NCI-H2171 treated with DMSO at 0.1 percent for 48 hours (cell line): ENCODE measurements at regions not wholly inside any gene's neighbourhood (a gene's known extent, or its start where the extent isn't known, plus 50 kb on each side); places are given as distances from the start of the nearest gene placed in this dataset.
"Not testable (repeated sequence)": the region's sequence is repeated elsewhere in the genome, so short reads cannot be mapped to it uniquely, and the experiment has no call there.

Source experiments
- DNase-seq: peaks from one replicate; lab custom pipeline; 2025; lab: John Stamatoyannopoulos, UW

DNA sequence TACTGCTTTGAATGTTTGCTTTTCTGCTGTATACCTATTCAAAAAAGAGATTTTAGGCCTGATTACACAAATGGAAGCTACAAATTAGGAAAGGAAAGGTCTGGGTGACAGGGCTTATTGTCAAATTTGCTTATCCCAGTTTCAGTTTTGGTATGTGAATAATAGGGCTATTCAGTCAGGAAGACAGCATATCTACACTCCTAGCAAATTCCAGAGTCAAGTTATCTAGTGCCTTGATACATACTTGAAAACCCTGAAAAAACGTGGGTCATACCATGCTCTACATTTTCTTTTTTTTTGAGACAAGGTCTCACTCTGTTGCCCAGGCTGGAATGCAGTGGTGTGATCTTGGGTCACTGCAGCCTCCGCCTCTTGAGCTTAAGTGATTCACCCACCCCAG lies 59.2 kb upstream of the CCDC180 start:
- not testable (repeated sequence) for DNase-seq

DNA sequence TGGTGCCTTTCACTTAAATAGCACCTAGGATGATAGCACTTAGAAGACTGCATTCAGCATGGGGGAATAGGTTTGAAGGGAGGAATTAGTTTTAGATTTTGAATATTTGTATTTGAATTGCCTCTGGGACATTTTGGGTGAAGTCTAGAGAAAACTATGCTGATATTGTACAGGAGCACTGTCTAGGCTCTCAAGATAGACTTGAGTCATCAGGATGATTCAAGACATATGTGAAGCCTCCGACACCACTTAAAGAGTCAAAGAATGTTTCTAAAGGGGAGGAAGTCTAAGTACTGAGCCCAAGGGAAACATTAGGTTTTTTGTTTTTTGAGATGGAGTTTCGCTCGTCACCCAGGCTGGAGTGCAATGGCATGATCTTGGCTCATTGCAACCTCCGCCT lies 63.9 kb upstream of the CCDC180 start:
- DNase-seq: no peak

DNA sequence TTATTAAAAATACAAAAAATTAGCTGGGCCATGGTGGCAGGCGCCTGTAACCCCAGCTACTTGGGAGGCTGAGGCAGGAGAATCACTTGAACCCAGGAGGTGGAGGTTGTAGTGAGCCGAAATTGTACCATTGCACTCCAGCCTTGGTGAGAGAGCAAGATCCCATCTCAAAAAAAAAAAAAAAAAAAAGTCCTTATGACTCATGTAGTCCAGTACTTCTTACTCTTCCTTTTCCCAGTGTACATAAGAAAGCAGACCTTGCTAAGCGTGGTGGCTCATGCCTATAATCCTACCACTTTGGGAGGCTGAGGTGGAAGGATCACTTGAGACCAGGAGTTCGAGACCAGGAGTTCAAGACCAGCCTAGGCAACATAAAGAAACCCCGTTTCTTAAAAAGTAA lies 66.0 kb upstream of the CCDC180 start:
- not testable (repeated sequence) for DNase-seq

DNA sequence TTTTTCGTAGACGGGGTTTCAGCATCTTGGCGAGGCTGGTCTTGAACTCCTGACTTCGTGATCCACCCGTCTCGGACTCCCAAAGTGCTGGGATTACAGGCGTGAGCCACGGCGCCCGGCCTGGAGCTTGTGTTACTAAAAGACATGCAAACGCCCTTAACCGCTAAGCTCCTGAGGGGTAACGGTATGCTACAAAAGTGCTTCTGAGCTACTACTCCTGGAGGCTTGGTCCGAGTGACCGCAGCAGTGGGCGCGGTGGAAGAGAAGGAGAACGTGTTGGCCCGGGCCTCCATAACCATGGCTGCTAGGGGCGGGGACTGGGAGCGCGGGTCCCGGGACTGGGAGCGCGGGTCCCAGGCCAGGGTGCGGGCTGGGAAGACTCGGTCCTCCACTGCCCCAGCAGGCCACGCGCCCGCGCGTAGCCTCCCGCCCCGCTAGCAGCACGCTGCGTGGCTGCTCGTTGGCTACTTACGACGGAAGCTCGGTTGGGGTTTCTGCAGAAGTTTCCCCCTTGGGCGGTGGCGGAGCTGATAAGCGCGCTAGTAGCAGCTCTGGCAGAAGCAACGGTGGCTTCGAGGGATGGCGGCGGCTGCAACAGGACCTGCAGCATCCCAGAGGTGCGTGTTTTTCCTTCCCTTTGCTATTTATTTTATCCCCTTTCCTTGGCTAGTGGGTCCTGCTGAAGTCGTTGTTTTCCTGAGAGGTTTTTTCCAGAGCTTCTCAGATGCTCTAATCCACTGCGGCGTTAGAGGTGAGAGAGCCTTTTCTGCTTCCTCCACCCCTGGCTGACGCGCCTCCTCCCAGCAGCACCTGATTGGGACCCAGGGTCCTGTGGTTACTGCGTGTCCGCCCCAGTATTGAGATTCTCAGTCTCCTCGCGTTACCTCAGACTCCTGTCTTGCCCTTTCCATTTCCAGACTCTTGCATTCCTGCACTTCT lies 69.2 kb upstream of the CCDC180 start:
- peak; percentile 86 for DNase-seq

GRCh38 chr9:97237311-97237786 lies 70.1 kb upstream of the CCDC180 start:
- DNase-seq: no peak

DNA sequence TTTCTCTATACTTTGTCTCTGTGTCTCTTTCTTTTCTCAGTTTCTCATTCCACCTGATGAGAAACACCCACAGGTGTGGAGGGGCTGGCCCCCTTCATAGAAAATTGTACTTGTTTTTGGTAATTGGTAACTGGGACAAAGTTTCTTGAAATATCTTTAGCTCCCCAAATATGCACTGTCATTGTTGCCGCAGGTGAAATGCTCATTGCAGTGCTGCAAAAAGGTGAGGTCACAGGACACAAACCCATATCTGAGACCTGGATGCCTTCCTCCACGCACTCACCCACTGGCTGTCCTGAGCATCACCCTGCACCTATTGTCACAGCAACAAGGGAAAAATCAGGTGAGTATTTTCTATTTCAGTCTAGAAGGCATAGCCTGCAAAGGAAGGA lies 74.5 kb upstream of the CCDC180 start:
- not testable (repeated sequence) for DNase-seq

- not testable (repeated sequence) for DNase-seq
These were observed 75.1 kb upstream of the CCDC180 start for GRCh38 chr9:97232060-97233008.

DNA sequence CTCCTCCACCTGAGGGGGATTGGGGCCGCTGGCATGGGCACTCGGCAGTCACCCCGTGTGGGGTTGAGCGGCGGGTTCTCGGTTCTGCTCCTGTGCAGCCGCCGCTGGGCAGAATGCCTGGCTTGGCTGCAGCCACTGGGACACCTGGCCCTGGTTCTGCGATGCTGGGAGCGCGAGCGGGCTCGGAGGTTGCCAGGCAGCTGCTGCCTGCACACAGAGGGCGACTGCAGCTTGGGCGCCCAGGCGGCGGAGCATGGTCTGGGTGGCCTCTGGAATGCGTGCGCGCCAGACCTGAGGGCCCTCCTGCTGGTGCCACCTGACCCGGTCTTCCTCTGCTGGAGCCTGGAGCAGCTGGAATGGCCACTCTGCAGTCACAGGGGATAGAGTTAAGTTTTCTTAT lies 85.1 kb upstream of the CCDC180 start:
- DNase-seq: not testable (repeated sequence)

DNA sequence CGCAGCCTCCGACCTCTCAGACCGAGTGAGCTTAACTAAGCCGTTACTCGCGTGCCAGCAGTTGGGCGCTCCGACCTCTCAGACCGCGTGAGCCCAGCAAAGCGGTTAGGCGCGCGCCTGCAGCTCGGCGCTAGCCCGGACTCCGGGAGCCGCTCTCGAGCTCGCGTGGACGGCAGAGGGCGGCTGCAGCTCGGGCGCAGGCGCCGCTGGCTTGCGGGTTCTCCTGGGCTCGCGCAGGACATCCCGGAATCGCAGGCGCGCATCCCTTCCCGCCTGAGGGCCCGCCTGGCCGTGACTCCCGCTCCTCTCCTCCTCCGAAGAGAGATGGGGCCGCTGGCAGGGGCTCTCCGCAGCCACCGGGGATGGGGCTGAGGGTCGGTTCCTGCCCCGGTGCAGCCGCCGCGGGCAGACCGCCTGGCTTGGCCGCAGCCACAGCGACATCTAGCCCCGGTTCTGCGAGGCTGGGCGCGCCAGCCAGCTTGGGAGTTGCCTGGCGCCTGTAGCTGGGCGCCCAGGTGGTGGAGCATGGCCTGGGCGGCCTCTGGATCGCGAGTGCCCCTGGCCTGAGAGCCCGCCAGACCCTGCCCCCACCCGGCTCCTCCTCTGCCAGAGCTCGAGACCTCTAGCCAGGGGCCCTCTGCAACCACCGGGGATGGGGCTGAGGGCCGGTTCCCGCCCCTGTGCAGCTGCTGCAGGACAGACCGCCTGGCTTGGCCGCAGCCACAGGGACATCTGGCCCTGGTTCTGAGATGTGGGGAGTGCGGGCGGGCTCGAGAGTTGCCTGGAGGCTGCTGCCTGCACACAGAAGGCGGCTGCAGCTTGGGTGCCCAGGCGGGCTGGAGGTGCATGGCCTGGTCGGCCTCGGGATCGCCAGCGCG lies 85.7 kb upstream of the CCDC180 start:
- DNase-seq: peak; percentile 38

DNA sequence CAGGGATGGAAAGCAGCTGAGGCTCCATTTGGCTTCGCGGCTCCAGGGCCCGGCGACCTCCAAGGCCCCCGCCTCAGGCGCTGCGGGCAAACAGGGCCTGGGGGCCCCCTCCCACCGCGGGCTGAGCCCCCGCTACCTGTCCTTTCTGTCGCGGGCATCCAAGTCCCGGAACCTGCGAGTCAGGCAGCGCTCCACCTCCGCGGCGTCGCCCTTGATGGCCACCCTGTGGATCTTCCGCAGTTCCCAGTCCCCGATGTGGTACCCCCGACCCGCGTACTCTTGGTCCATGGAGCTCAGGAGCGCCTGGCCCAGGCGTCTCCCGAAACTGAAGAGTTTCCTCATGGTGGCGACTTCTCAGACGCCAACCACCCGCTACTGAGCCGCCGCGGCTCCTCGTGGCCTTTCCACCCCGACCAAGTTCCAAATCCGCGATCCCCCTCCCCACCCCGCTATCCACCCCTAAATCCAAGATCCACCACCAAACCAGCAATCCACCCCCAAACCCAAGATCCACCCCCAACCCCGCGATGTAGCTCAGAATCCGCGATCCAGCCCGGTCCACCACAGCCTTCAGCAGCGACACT lies 86.5 kb upstream of the CCDC180 start:
- no peak for DNase-seq

- DNase-seq: not testable (repeated sequence)
These were observed 87.1 kb upstream of the CCDC180 start for GRCh38 chr9:97220396-97220795.

- not testable (repeated sequence) for DNase-seq
These were observed 87.9 kb upstream of the CCDC180 start for GRCh38 chr9:97219443-97220140.

DNA sequence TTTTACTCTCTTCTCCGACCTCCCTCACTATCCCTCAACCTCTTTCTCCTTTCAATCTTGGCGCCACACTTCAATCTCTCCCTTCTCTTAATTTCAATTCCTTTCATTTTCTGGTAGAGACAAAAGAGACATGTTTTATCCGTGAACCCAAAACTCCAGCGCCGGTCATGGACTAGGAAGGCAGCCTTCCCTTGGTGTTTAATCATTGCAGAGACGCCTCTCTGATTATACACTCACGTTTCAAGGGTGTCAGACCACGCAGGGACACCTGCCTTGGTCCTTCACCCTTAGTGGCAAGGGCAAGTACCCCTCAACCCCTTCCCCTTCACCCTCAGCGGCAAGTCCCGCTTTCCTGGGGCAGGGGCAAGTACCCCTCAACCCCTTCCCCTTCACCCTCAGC lies 92.3 kb upstream of the CCDC180 start:
- DNase-seq: not testable (repeated sequence)

DNA sequence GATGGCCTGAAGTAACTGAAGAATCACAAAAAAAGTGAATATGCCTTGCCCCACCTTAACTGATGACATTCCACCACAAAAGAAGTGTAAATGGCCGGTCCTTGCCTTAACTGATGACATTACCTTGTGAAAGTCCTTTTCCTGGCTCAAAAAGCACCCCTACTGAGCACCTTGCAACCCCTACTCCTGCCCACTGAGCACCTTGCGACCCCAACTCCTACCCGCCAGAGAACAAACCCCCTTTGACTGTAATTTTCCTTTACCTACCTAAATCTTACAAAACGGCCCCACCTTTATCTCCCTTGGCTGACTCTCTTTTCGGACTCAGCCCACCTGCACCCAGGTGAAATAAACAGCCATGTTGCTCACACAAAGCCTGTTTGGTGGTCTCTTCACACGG lies 92.9 kb upstream of the CCDC180 start:
- DNase-seq: not testable (repeated sequence)

DNA sequence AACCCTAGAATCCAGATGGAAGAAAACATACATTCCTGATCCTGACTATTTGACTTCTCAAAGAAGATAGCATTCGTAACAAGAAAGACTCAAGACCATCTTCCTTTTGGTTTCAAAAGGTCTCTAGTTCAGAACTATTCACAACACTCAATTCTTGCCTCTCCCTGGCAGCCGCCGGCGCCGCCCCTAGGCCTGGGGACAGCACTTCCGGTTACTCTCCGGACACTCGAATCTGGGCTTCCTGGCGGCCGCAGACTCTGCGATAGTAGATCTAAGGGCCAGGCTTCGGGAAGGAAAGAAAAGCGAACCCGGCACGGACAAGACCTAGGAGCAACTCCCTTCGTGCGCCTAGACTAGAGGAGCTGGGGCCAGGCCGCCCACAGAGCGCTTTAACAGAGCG lies 107.8 kb upstream of the CCDC180 start:
- DNase-seq: not testable (repeated sequence)

GRCh38 chr9:97193767-97194166 lies 113.7 kb upstream of the CCDC180 start:
- DNase-seq: not testable (repeated sequence)

- no peak for DNase-seq
These were observed 118.9 kb upstream of the CCDC180 start for GRCh38 chr9:97188545-97188944.

GRCh38 chr9:97187706-97188105 lies 119.8 kb upstream of the CCDC180 start:
- not testable (repeated sequence) for DNase-seq

- DNase-seq: no peak
These were observed 121.0 kb upstream of the CCDC180 start for GRCh38 chr9:97186493-97186892.

DNA sequence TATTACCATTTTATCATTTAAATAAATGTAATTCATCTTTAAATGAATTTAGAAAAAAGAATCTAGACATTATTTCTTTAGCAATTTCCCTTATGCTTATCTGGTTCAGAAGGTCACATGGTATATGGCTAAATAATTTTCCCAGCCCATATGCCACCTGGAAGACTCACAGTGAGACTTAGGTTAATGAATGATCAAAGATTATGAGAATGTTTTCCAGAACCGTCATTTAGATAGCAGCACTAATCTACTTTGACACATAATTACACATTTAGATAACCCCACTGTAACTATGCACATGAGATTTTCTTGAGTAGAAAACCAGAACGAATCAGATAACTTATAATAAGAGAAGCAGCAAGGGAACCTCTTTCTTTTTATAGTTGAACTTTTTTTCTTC lies 124.9 kb upstream of the CCDC180 start:
- not testable (repeated sequence) for DNase-seq
